ENCODE measurements at regions not wholly inside any gene's neighbourhood (a gene's known extent, or its start where the extent isn't known, plus 50 kb on each side); places are given as distances from the start of the nearest gene placed in this dataset.

DNA sequence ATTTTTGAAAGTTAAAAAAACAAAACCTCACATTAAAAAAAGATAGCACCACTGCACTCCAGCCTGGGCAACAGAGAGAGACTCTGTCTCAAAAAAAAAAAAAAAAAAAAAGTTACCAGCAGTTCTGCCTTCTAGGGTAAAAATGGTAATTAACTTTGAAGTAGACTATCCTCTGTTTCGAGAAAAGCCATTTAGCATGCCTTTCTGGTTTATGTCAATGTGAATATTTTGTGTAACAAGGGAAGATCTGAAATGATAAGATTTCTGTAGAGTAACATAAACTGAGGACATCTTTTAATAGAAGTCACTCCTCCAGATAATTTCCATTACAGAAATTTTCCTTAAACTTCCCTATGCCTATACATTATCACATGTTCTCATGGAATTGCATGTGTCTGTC is 203.2 kb upstream of the GAP43 start:
- ATAC-seq = no peak
- no peaks in the 10 kb centered on the region for H3K4me1 ChIP-seq

DNA sequence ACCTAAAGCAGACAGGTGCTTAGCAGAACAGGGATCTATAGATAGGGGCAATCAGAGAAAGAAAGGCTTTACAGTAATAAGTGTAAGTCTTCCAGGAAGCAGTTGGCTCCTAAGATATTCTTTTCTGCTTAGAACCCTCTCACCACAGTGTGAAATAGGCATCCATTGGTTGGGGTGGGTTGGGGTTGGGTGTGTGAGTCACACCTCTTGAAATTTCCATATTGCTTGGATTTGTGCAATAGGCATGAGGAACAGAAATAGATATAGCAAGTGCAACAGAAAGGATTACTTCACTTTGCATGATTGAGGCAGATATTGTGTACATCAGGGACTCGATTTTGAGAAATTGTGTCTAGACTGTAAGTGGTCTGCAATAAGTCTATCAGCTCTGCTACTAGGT is 200.1 kb upstream of the GAP43 start:
- H3K4me1 ChIP-seq = no peaks in the 10 kb centered on the region
- no peak for TF ChIP-seq POLR2A (IDR thresholded peaks at IDR 0.05)
- TF ChIP-seq, protein P1, sequence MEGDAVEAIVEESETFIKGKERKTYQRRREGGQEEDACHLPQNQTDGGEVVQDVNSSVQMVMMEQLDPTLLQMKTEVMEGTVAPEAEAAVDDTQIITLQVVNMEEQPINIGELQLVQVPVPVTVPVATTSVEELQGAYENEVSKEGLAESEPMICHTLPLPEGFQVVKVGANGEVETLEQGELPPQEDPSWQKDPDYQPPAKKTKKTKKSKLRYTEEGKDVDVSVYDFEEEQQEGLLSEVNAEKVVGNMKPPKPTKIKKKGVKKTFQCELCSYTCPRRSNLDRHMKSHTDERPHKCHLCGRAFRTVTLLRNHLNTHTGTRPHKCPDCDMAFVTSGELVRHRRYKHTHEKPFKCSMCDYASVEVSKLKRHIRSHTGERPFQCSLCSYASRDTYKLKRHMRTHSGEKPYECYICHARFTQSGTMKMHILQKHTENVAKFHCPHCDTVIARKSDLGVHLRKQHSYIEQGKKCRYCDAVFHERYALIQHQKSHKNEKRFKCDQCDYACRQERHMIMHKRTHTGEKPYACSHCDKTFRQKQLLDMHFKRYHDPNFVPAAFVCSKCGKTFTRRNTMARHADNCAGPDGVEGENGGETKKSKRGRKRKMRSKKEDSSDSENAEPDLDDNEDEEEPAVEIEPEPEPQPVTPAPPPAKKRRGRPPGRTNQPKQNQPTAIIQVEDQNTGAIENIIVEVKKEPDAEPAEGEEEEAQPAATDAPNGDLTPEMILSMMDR (IDR thresholded peaks at IDR 0.05 in 4 of 5, conservative IDR thresholded peaks at IDR 0.05 in 1 of 5) = no peak
- in situ Hi-C loops (cut with MboI; ENCODE audit: low sequenced_read_pairs in 4 of 4) = no loop called here
- intact Hi-C loops (cut with DNase I; ENCODE audit: low total_unique reads) = no loop called here
- H3K4me3 ChIP-seq = no peak overlapping the region
- no peaks in the 10 kb centered on the region for H3K9me3 ChIP-seq
- no peak overlapping the region for H3K27ac ChIP-seq
- no peaks in the 10 kb centered on the region for H3K36me3 ChIP-seq
- no peak for DNase-seq
- ATAC-seq = no peak
- H3K27me3 ChIP-seq = no peaks in the 10 kb centered on the region

More for the DNA sequence above, 203.2 kb upstream of the GAP43 start:
- no peak for TF ChIP-seq POLR2A (IDR thresholded peaks at IDR 0.05)
- TF ChIP-seq, protein P1 (IDR thresholded peaks at IDR 0.05 in 4 of 5, conservative IDR thresholded peaks at IDR 0.05 in 1 of 5) = no peak
- DNase-seq = no peak
- Histone ChIP-seq H3K27me3 (no peaks in the 10 kb centered on the region), H3K4me3 (no peak overlapping the region), H3K9me3 (no peaks in the 10 kb centered on the region), H3K36me3 (no peaks in the 10 kb centered on the region), H3K27ac (no peak overlapping the region)
- in situ Hi-C loops (cut with MboI; ENCODE audit: low sequenced_read_pairs in 4 of 4) = no loop called here
- intact Hi-C loops (cut with DNase I; ENCODE audit: low total_unique reads) = no loop called here

DNA sequence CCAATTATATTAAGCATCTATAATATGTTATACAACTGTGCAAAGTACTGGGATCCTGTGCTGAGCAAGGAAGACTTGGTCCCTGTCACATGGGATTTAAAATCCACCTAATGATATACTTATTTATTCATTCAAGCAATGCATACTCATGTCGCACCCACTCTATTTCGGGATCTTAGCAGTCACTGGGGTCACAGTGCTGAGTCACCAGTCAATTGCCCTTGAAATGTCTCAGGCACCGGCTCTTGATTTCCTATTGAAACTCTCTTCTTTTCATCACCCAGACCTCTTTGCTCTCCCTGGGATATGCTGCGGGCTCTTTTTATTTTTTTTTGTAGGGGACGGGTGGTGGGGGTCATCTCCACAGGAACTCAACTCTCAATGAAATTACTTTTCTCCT is 194.5 kb upstream of the GAP43 start:
- no peaks in the 10 kb centered on the region for H3K27me3 ChIP-seq
- intact Hi-C loops (cut with DNase I; ENCODE audit: low total_unique reads) = no loop called here
- no peaks in the 10 kb centered on the region for H3K9me3 ChIP-seq
- no peaks in the 10 kb centered on the region for H3K4me1 ChIP-seq
- ATAC-seq (no peak), DNase-seq (no peak)
- H3K27ac ChIP-seq = no peak overlapping the region
- TF ChIP-seq, protein P1 (IDR thresholded peaks at IDR 0.05 in 4 of 5, conservative IDR thresholded peaks at IDR 0.05 in 1 of 5) = no peak
- H3K36me3 ChIP-seq = no peaks in the 10 kb centered on the region
- in situ Hi-C loops (cut with MboI; ENCODE audit: low sequenced_read_pairs in 4 of 4) = no loop called here
- H3K4me3 ChIP-seq = no peak overlapping the region

DNA sequence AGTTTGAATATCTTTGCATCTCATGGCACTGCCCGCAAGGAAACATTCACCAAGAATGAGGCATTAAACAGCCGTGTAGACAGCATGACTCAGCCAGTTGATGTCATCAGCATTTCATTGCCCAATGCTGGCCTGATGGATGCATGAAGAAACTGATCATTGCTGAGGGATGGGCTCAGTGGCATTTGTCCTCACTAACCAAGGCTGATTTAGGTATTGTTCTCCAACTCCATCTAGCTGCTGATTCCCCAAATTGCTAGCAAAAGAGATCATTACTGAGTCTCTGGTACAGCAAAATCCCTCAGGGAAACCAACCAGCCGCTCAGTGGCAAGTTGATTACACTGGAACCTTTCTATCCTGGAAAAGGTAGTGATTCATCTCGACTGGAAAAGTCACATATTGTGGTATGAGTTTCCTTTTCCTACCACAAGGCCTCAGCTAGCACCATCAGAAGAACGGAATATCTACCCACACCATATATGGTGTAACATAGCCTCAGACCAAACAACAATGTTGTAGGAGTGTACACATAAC is 186.5 kb upstream of the GAP43 start:
- Histone ChIP-seq H3K27ac (no peak overlapping the region), H3K4me1 (no peaks in the 10 kb centered on the region), H3K4me3 (no peak overlapping the region), H3K27me3 (no peaks in the 10 kb centered on the region), H3K36me3 (no peaks in the 10 kb centered on the region), H3K9me3 (no peaks in the 10 kb centered on the region)
- no peak for ATAC-seq
- intact Hi-C loops (cut with DNase I; ENCODE audit: low total_unique reads) = no loop called here
- in situ Hi-C loops (cut with MboI; ENCODE audit: low sequenced_read_pairs in 4 of 4) = no loop called here
- DNase-seq = no peak
- no peak for TF ChIP-seq POLR2A (IDR thresholded peaks at IDR 0.05)
- TF ChIP-seq, protein P1 (IDR thresholded peaks at IDR 0.05 in 4 of 5, conservative IDR thresholded peaks at IDR 0.05 in 1 of 5) = no peak

DNA sequence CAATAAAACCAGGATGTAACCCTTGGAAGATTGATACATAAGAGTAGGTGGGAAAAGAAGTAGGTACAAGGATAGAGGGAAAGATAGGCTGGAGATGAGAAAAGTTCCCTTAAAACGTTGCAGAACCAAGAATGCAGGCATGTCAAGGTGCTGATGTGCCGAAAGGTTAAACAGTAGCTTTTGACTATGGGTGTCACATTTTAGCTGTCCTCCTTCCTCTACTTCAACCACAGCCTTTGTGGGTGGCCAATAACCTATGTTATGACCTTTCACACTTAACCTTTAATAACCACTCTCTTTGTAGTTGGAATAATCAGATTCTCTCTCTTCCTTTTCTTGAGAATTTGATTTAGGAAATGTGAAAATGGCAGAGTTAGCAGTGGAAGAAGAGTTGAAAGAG is 184.5 kb upstream of the GAP43 start:
- TF ChIP-seq POLR2A (IDR thresholded peaks at IDR 0.05) = no peak
- TF ChIP-seq, protein P1 (IDR thresholded peaks at IDR 0.05 in 4 of 5, conservative IDR thresholded peaks at IDR 0.05 in 1 of 5) = no peak
- in situ Hi-C loops (cut with MboI; ENCODE audit: low sequenced_read_pairs in 4 of 4) (no loop called here), intact Hi-C loops (cut with DNase I; ENCODE audit: low total_unique reads) (no loop called here)
- H3K27me3 ChIP-seq = no peaks in the 10 kb centered on the region
- H3K4me1 ChIP-seq = no peaks in the 10 kb centered on the region
- no peak for DNase-seq
- no peak overlapping the region for H3K27ac ChIP-seq
- H3K36me3 ChIP-seq = no peaks in the 10 kb centered on the region
- H3K9me3 ChIP-seq = no peaks in the 10 kb centered on the region
- no peak for ATAC-seq
- H3K4me3 ChIP-seq = no peak overlapping the region
